GM12874 (cell line): ENCODE measurements at regions not wholly inside any gene's neighbourhood (a gene's known extent, or its start where the extent isn't known, plus 50 kb on each side); places are given as distances from the start of the nearest gene placed in this dataset.

Source experiments
- TF ChIP-seq, protein P1 (sequence below): IDR thresholded peaks from 2 replicates; pipeline ENCODE4 v1.5.1; 2011; ENCODE audit warnings: low read depth, mild to moderate bottlenecking, control low read depth, low read length, moderate library complexity; ENCODE audit not compliant: insufficient read depth

DNA sequence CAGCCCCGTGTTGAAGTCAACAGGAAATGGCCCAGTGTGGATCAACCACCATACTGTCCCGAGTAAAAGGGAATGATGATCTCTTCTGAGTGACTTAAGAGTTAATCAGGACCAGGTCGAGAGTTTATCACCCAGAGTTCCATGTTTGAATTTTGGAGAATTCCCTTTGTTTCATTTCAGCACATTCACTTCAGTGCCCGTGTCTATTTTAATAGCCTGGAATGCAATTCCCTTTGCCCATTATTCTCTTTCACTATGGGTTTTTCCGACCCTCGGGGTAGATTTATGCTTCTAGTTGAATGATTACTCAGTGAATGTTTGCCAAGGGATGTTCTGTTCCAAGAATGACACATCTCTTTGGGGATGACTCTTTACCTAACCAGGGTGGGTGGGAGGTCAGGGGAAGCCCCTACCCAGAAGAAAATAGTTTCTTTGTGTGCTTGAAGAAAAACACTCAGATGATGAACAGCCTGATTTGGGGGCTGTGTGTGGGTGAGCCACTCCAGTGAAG, 594.9 kb downstream of the INHBA start:
- TF ChIP-seq, protein P1, sequence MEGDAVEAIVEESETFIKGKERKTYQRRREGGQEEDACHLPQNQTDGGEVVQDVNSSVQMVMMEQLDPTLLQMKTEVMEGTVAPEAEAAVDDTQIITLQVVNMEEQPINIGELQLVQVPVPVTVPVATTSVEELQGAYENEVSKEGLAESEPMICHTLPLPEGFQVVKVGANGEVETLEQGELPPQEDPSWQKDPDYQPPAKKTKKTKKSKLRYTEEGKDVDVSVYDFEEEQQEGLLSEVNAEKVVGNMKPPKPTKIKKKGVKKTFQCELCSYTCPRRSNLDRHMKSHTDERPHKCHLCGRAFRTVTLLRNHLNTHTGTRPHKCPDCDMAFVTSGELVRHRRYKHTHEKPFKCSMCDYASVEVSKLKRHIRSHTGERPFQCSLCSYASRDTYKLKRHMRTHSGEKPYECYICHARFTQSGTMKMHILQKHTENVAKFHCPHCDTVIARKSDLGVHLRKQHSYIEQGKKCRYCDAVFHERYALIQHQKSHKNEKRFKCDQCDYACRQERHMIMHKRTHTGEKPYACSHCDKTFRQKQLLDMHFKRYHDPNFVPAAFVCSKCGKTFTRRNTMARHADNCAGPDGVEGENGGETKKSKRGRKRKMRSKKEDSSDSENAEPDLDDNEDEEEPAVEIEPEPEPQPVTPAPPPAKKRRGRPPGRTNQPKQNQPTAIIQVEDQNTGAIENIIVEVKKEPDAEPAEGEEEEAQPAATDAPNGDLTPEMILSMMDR = no peak

DNA sequence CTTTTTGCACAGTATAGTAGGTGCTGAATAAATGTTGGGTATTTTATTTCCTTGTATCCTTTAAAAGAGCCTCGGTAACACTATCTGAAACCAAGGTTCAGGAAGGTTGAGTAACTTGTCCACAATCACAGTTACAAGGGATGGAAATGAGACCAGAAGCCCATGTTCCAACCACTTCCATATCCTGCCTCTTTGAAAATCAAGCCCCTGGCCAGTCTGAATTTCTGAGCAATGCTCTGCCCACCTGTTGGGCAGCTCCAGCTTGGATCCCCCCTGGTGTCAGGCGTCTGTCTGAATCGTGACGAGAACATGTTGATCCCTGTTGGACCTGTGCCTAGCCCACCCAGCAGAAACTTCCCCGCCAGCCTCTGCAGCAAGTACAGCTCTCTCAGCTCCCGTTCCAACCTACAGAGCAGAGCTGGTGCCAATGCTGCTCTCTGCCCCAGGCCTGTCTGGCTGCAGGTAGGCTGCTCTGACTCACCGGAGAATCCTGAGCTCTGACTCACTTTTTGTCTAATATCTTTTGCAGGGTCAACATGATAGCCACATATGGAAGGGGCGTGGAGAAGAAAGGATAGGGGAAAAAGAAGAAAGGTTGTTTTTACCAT, 595.5 kb downstream of the INHBA start:
- TF ChIP-seq, protein P1 = no peak

DNA sequence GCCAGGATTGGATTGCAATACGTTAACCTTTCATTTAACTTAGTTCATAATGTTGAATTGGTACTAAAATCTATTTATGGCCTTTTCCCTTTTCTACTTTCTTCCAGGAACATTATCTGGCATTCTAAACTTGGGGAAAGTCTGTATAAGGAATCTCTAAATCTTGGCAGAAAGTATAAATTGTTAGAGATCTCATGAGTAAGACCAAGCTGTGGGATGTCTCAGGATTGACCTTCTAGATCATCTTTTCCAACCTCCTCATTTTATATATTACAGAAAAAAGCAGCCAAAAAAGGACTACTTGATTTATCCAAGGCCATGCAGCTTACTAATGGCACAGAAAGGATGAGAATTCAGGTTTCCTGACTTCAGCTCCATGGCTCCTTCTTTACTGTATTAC, 598.3 kb downstream of the INHBA start:
- TF ChIP-seq, protein P1 = no peak

DNA sequence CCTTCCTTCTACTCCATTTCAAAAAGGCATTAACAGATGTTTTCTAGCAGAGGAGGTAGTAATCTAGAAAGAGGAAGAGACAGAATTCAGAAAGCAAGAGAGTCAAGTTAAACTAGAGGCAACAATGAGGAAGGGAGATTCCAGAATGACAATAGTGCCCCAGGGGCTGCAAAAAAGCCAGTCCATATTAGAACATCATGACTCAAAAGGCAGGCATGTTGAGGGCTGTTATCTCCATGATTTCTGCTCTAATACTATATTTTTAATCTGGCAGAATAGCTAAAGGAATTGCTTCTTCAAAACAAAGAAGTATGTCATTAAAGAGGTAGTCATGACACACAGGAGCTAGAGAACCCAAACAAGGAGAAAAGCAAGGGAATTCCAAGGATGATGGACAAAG, 599.6 kb downstream of the INHBA start:
- TF ChIP-seq, protein P1 = no peak

DNA sequence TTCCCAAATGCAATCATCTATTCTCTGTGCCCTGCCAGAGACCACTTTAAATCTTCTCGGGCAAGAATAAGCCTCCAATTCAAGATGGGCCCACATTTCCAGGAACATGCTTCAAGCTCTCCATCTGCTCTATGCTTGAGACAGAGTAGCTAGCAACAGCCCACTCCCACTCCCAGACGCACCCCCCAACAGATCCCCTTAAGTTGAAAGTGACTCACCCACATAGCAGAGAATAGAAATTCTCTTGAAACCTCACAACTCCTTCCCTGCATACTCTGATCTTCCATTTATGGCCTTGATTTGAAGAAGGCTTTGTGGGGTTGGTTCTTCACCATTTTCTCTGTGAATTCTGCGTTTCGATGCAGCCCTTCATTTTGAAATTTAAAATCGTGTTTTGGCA, 604.0 kb downstream of the INHBA start:
- TF ChIP-seq, protein P1 = no peak

DNA sequence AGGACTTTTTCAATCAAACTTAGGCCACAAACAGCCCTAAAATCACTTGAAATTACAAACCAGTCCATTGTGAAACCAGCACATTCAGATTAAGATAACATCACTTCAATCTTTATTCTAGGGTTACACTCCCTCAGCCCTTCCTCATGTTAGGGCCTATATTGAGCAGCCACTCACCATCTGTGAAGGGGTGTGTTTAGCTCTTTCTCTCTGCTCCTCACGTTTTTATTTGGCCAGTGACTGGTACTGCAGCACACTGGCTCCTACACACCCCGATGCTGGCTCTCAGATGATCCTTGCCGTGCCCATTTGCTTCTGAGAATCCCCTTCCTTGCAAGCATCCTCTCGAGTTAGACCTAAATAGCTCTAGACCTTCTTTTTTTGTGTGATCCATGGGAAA, 604.5 kb downstream of the INHBA start:
- TF ChIP-seq, protein P1 = no peak

DNA sequence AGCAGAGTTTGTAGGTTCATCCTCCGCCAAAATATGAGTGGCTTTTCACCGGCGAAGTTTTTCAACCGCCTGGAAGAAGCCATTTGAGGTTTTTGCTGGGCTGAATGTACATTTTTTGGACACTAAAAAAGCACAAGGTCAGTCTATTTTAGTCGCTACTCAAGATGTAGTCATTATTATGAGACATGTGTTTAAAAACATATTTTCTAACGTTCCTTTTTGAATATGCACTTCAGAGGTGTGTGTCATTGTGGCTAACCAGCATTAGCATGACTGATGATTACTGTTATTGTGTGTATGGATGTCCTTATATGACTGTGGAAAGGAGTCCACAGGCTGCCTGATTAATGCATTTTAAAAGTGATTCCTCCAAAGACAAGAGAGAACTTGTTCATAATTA, 605.4 kb downstream of the INHBA start:
- TF ChIP-seq, protein P1 = no peak

DNA sequence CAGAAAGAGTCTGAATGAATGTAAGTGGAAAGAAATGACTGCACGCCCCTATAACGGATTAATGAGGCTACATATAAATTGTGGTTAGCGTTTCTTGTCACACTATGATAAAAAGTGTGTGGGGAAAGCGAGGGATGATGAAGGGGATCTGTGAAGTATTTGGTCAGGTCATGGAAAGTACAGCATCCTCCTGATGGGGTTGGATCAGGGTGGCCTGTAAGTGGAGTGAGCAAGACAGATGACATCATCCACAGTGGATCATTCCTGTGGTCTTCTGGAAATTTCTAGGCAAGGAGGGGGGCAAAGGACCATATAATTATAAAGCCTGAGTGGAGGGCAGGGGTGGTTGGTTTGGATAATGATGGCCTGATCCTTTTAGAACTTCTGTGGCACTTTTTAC, 606.0 kb downstream of the INHBA start:
- TF ChIP-seq, protein P1 = no peak
